MCF 10A (cell line): ENCODE measurements at regions not wholly inside any gene's neighbourhood (a gene's known extent, or its start where the extent isn't known, plus 50 kb on each side); places are given as distances from the start of the nearest gene placed in this dataset.

Experiments
- BruUV-seq: library from RNA; stranded (reverse); fragments of 400-500 nt; replicated peaks from 2 replicates; lab custom pipeline; 2021; lab: Mats Ljungman, UMichigan
- CTCF ChIA-PET: fragments of 300-600 bp; sonication (Branson Sonifier 250); formaldehyde crosslinking; extraction: SDS; loops from one replicate; lab custom pipeline; 2021; ENCODE audit warnings: antibody characterized with exemption, inconsistent platforms; lab: Yijun Ruan, JAX
- POLR2A ChIA-PET: fragments of 300-600, 350-650 bp; sonication (Branson Sonifier 250); formaldehyde crosslinking; extraction: SDS; loops from one replicate; lab custom pipeline; 2020; ENCODE audit warnings: antibody characterized with exemption, inconsistent platforms; lab: Yijun Ruan, JAX
- DNase-seq: peaks from one replicate; pipeline ENCODE4 v3.0.0-alpha.2; 2018; ENCODE audit not compliant: unreplicated experiment
- H3K27ac Mint-ChIP-seq: one replicate; pipeline ENCODE4 v1.8.0; 2022; ENCODE audit warnings: mild to moderate bottlenecking, low read depth, mixed read lengths; ENCODE audit not compliant: unreplicated experiment
- H3K27me3 Mint-ChIP-seq: one replicate; pipeline ENCODE4 v1.8.0; 2022; ENCODE audit warnings: mixed read lengths; ENCODE audit not compliant: insufficient read depth, unreplicated experiment
- H3K36me3 Mint-ChIP-seq: one replicate; pipeline ENCODE4 v1.8.0; 2022; ENCODE audit warnings: mild to moderate bottlenecking, moderate library complexity, mixed read lengths; ENCODE audit not compliant: insufficient read depth, unreplicated experiment
- H3K4me1 Mint-ChIP-seq: one replicate; pipeline ENCODE4 v1.8.0; 2022; ENCODE audit warnings: mixed read lengths; ENCODE audit not compliant: insufficient read depth, unreplicated experiment
- H3K4me3 Mint-ChIP-seq: one replicate; pipeline ENCODE4 v1.8.0; 2022; ENCODE audit warnings: mild to moderate bottlenecking, moderate library complexity, mixed read lengths; ENCODE audit not compliant: unreplicated experiment
- H3K9me3 Mint-ChIP-seq: one replicate; pipeline ENCODE4 v1.8.0; 2022; ENCODE audit warnings: mixed read lengths; ENCODE audit not compliant: unreplicated experiment
- intact Hi-C: fragments of 100-400 bp; cut with micrococcal nuclease; formaldehyde crosslinking; loops from 2 replicates; pipeline ENCODE4 v1.14.1; 2022
- TF ChIP-seq, protein P1 (sequence below): fragments of 200-600 bp; IDR thresholded peaks from one replicate; pipeline ENCODE4 v1.8.0; 2022; ENCODE audit warnings: antibody characterized with exemption, mild to moderate bottlenecking; ENCODE audit not compliant: unreplicated experiment

DNA sequence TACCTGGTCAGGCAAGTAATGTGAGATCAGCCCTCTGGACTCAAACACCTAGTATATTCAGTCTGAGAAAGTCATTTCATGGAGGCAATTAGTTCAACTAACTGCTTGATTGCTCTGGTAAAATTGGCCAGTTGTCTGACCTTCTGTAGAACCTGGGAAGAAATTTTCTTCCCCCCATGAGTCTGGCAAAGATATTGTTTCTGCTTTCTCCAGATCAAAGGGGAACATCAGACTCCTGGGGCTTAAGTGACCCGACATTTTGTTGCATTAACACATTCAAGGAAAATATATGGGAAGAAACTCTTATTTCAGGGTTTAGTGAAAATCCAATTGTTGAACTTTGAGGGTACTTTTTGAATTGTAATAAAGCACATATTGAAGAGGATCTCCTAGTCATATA is 375.1 kb downstream of the SUCLG1 start:
- H3K27me3 Mint-ChIP-seq = no peaks in the 10 kb centered on the region
- no peaks in the 10 kb centered on the region for H3K4me1 Mint-ChIP-seq
- no peak for DNase-seq
- TF ChIP-seq, protein P1, sequence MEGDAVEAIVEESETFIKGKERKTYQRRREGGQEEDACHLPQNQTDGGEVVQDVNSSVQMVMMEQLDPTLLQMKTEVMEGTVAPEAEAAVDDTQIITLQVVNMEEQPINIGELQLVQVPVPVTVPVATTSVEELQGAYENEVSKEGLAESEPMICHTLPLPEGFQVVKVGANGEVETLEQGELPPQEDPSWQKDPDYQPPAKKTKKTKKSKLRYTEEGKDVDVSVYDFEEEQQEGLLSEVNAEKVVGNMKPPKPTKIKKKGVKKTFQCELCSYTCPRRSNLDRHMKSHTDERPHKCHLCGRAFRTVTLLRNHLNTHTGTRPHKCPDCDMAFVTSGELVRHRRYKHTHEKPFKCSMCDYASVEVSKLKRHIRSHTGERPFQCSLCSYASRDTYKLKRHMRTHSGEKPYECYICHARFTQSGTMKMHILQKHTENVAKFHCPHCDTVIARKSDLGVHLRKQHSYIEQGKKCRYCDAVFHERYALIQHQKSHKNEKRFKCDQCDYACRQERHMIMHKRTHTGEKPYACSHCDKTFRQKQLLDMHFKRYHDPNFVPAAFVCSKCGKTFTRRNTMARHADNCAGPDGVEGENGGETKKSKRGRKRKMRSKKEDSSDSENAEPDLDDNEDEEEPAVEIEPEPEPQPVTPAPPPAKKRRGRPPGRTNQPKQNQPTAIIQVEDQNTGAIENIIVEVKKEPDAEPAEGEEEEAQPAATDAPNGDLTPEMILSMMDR = no peak
- H3K4me3 Mint-ChIP-seq = no peak overlapping the region
- ChIA-PET CTCF (interaction anchor here (0.5 to 1.2 kb wide), 4 partner anchors 51 to 1062 kb away, joined by 3 to 6 read pairs (median 4); no protein-coding TSS in a partner anchor), POLR2A (no interaction called here)
- intact Hi-C loops = no loop called here
- H3K9me3 Mint-ChIP-seq = no peaks in the 10 kb centered on the region
- BruUV-seq = no TSS peak
- H3K36me3 Mint-ChIP-seq = no peaks in the 10 kb centered on the region
- no peak overlapping the region for H3K27ac Mint-ChIP-seq

DNA sequence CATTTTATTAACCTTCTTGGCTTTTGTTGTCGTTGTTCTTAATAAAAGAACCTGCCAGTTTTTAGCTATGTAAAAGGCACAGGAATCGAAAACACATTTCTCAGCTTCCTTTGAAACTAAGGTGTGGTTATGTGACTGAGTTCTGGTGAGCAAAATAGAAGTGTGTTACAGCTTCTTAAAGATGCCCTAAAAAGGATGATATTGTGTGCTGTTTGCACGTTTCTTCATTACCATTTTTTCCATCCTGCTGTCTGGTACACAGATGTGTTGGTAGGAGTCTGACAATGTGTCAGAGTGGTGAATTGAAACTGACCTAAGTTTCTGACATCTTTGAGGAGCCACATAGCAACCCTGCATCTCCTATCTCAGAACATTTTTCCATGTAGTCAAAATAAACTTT is 380.6 kb downstream of the SUCLG1 start:
- H3K4me1 Mint-ChIP-seq = no peaks in the 10 kb centered on the region
- intact Hi-C loops = loop anchor here (5.0 kb wide), 1 partner anchor 179 kb away; no protein-coding TSS in a partner anchor
- TF ChIP-seq, protein P1 = no peak
- H3K27me3 Mint-ChIP-seq = no peaks in the 10 kb centered on the region
- ChIA-PET POLR2A (interaction anchor here (0.7 kb wide), 1 partner anchor 581 kb away, joined by 3 read pairs; no protein-coding TSS in a partner anchor), CTCF (interaction anchor here (0.5 to 3.3 kb wide), 20 partner anchors 10 to 809 kb away, joined by 3 to 19 read pairs (median 4); no protein-coding TSS in a partner anchor)
- H3K9me3 Mint-ChIP-seq = no peaks in the 10 kb centered on the region
- H3K27ac Mint-ChIP-seq = no peak overlapping the region
- H3K4me3 Mint-ChIP-seq = no peak overlapping the region
- no peaks in the 10 kb centered on the region for H3K36me3 Mint-ChIP-seq
- no peak for DNase-seq
- no TSS peak for BruUV-seq

DNA sequence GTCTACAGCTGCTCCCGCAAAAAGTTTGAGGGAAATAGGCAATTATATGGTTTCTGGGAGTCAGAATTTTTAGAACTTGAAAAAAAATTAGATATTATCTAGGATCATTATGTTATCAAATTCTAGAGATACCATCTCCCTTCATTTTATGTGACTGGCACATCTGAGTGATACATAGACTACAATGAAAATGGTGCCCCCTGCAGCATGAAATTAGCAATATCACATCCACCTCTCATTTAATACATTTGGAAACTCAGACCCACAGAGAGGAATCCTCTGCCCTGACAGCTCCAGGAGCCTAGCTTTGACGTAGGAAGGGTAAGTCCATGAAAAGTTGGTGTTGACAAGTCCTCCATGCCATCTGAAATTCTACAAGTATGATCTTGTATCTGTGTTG is 381.6 kb downstream of the SUCLG1 start:
- H3K4me1 Mint-ChIP-seq = no peaks in the 10 kb centered on the region
- no peak overlapping the region for H3K27ac Mint-ChIP-seq
- CTCF ChIA-PET = interaction anchor here (0.5 to 3.3 kb wide), 24 partner anchors 8 to 1826 kb away, joined by 3 to 19 read pairs (median 4); no protein-coding TSS in a partner anchor
- H3K4me3 Mint-ChIP-seq = no peak overlapping the region
- BruUV-seq = no TSS peak
- no peaks in the 10 kb centered on the region for H3K9me3 Mint-ChIP-seq
- POLR2A ChIA-PET = no interaction called here
- intact Hi-C loops = loop anchor here (1.0 to 5.0 kb wide), 5 partner anchors 54 to 295 kb away; no protein-coding TSS in a partner anchor
- TF ChIP-seq, protein P1 = peak; percentile 63
- DNase-seq = peak; percentile 67
- H3K36me3 Mint-ChIP-seq = no peaks in the 10 kb centered on the region
- no peaks in the 10 kb centered on the region for H3K27me3 Mint-ChIP-seq

DNA sequence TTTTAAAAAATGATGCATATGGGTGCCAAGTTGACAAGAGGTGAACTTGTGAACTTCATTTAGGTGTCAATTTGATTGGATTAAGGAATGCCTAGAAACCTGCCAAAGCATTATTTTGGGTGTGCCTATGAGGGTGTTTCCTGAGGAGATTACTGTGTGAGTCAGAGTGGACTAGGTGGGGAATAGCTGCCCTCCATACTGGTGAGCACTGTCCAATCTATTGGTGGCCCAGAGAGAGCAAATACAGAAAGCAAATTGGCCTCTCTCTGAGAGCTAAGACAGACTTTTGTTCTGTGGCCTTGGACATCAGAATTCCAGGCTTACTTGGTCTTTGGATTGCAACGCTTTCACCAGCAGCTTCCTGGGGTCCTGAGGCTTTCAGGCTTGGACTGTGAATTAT is 388.0 kb downstream of the SUCLG1 start:
- DNase-seq = no peak
- BruUV-seq = no TSS peak
- TF ChIP-seq, protein P1 = no peak
- Mint-ChIP-seq H3K4me1 (peaks cover 6% of the 10 kb centered on the region), H3K4me3 (no peak overlapping the region), H3K27me3 (no peaks in the 10 kb centered on the region), H3K27ac (no peak overlapping the region), H3K36me3 (no peaks in the 10 kb centered on the region), H3K9me3 (no peaks in the 10 kb centered on the region)
- CTCF ChIA-PET = no interaction called here
- intact Hi-C loops = no loop called here
- POLR2A ChIA-PET = no interaction called here
